H1 (cell line): ENCODE measurements at regions not wholly inside any gene's neighbourhood (a gene's known extent, or its start where the extent isn't known, plus 50 kb on each side); places are given as distances from the start of the nearest gene placed in this dataset.

Source experiments
- CTCF ChIA-PET: fragments of 300-600 bp; sonication (Branson Sonifier 250); formaldehyde crosslinking; loops from one replicate; lab custom pipeline; 2021; ENCODE audit not compliant: partially characterized antibody; lab: Charles Lee
- POLR2A ChIA-PET: fragments of 300-600 bp; sonication (Branson Sonifier 250); formaldehyde crosslinking; loops from one replicate; lab custom pipeline; 2021; ENCODE audit warnings: inconsistent platforms; ENCODE audit not compliant: partially characterized antibody; lab: Charles Lee
- DNase-seq, 2 experiments: peaks; one replicate each; pipeline versions ENCODE4 v3.0.0 to v3.0.0-alpha.2; 2010 to 2022; ENCODE audit warnings: low spot score in 2 of 2, low read depth in 1 of 2, mixed read lengths in 1 of 2
- FAIRE-seq: peaks from 2 replicates; lab custom pipeline; 2011; peaks lifted over from hg19 to GRCh38; lab: Jason Lieb, UNC
- H2AFZ ChIP-seq: 2 replicates; pipeline ENCODE4 v1.8.1; 2012; ENCODE audit warnings: low read length, inconsistent platforms
- H2AK5ac ChIP-seq: 2 replicates; pipeline ENCODE4 v1.6.1; 2013; ENCODE audit warnings: low read depth, low read length
- H2BK120ac ChIP-seq: replicated peaks from 2 replicates; pipeline ENCODE3; 2013; ENCODE audit warnings: low read depth, low read length, inconsistent platforms
- H2BK12ac ChIP-seq: 2 replicates; pipeline ENCODE4 v1.6.1; 2013; ENCODE audit warnings: low read depth, low read length
- H2BK15ac ChIP-seq: 2 replicates; pipeline ENCODE4 v1.6.1; 2013; ENCODE audit warnings: low read length
- H2BK20ac ChIP-seq: 2 replicates; pipeline ENCODE4 v1.6.1; 2013; ENCODE audit warnings: low read length
- H2BK5ac ChIP-seq: 2 replicates; pipeline ENCODE4 v1.6.1; 2013; ENCODE audit warnings: low read depth, low read length
- H3K14ac ChIP-seq: 2 replicates; pipeline ENCODE4 v1.6.1; 2013; ENCODE audit warnings: inconsistent platforms; ENCODE audit not compliant: insufficient read length
- H3K18ac ChIP-seq: 2 replicates; pipeline ENCODE4 v1.6.1; 2013; ENCODE audit warnings: low read length; ENCODE audit errors: extremely low read depth
- H3K23ac ChIP-seq: 2 replicates; pipeline ENCODE4 v1.6.1; 2013; ENCODE audit warnings: inconsistent platforms; ENCODE audit not compliant: insufficient read length
- H3K23me2 ChIP-seq: 2 replicates; pipeline ENCODE4 v1.6.1; 2013; ENCODE audit warnings: low read depth, low read length
- H3K27ac ChIP-seq: 2 replicates; pipeline ENCODE4 v1.6.1; 2011; ENCODE audit warnings: low read depth, low read length, inconsistent platforms
- H3K27me3 ChIP-seq, 4 experiments: replicated peaks in 1 of 4; 1 replicate in 1 of 4; 2 replicates in 3 of 4; pipeline versions ENCODE4 v1.6.1 to v1.8.1; 2011 to 2013; ENCODE audit warnings: low read length in 3 of 4, mild to moderate bottlenecking in 3 of 4, inconsistent platforms in 2 of 4, mixed read lengths in 2 of 4, moderate library complexity in 1 of 4; ENCODE audit not compliant: control insufficient read depth in 3 of 4, insufficient read depth in 3 of 4; ENCODE audit errors: extremely low read depth in 1 of 4
- H3K36me3 ChIP-seq, 4 experiments: 2 replicates each; pipeline versions ENCODE4 v1.6.1 to v1.8.1; 2011 to 2013; ENCODE audit warnings: mild to moderate bottlenecking in 4 of 4, low read length in 3 of 4, moderate library complexity in 2 of 4, control low read depth in 1 of 4, inconsistent platforms in 1 of 4; ENCODE audit not compliant: insufficient read depth in 4 of 4, control insufficient read depth in 2 of 4
- H3K4ac ChIP-seq: replicated peaks from 2 replicates; pipeline ENCODE3; 2013; ENCODE audit warnings: low read length, low read depth, mixed read lengths, inconsistent platforms; ENCODE audit not compliant: insufficient read length
- H3K4me1 ChIP-seq, 4 experiments: replicated peaks in 1 of 4; 1 replicate in 1 of 4; 2 replicates in 3 of 4; pipeline versions ENCODE4 v1.6.1 to v1.8.1; 2011 to 2013; ENCODE audit warnings: low read length in 3 of 4, inconsistent platforms in 2 of 4, mixed read lengths in 1 of 4; ENCODE audit not compliant: insufficient read depth in 4 of 4, control insufficient read depth in 3 of 4
- H3K4me2 ChIP-seq, 2 experiments: 2 replicates each; pipeline versions ENCODE4 v1.6.1 to v1.8.1; 2011 to 2013; ENCODE audit warnings: low read depth in 2 of 2, low read length in 2 of 2, control low read depth in 1 of 2, inconsistent platforms in 1 of 2, mild to moderate bottlenecking in 1 of 2; ENCODE audit not compliant: insufficient read depth in 1 of 2
- H3K4me3 ChIP-seq, 4 experiments: fragments of 200-600, 300-600 bp in 1 of 4; sonication (generic), shearing (Covaris generic), sonication (Bioruptor Twin) in 1 of 4; 2 replicates each; pipeline versions ENCODE4 v1.5.1 to v1.8.1; 2011 to 2016; ENCODE audit warnings: low read length in 4 of 4, low read depth in 3 of 4, control low read depth in 2 of 4, inconsistent platforms in 2 of 4, mild to moderate bottlenecking in 2 of 4, mixed read lengths in 1 of 4, moderate library complexity in 1 of 4; ENCODE audit not compliant: insufficient read depth in 2 of 4; ENCODE audit errors: extremely low read depth in 1 of 4
- H3K56ac ChIP-seq: replicated peaks from 2 replicates; pipeline ENCODE3; 2013; ENCODE audit warnings: low read depth, mild to moderate bottlenecking, mixed read lengths, low read length, inconsistent platforms; ENCODE audit not compliant: insufficient read length
- H3K79me1 ChIP-seq: 2 replicates; pipeline ENCODE4 v1.6.1; 2013; ENCODE audit warnings: low read depth, low read length, control low read depth
- H3K79me2 ChIP-seq, 2 experiments: 2 replicates each; pipeline versions ENCODE4 v1.6.1 to v1.8.1; 2012 to 2013; ENCODE audit warnings: low read length in 2 of 2, mild to moderate bottlenecking in 2 of 2, inconsistent platforms in 1 of 2; ENCODE audit not compliant: insufficient read depth in 2 of 2, control insufficient read depth in 1 of 2
- H3K9ac ChIP-seq, 4 experiments: replicated peaks in 1 of 4; 1 replicate in 1 of 4; 2 replicates in 3 of 4; pipeline versions ENCODE4 v1.6.1 to v1.8.1; 2011 to 2013; ENCODE audit warnings: low read depth in 3 of 4, low read length in 3 of 4, control low read depth in 2 of 4, mild to moderate bottlenecking in 2 of 4, moderate library complexity in 2 of 4, inconsistent platforms in 1 of 4; ENCODE audit errors: extremely low read depth in 1 of 4
- H3K9me3 ChIP-seq, 2 experiments: 2 replicates each; pipeline versions ENCODE4 v1.6.1 to v1.8.1; 2012 to 2013; ENCODE audit warnings: mild to moderate bottlenecking in 2 of 2, moderate library complexity in 2 of 2, control low read depth in 1 of 2, inconsistent platforms in 1 of 2, low read depth in 1 of 2, low read length in 1 of 2, mixed read lengths in 1 of 2; ENCODE audit not compliant: insufficient read depth in 2 of 2
- H4K20me1 ChIP-seq, 2 experiments: replicated peaks in 1 of 2; 2 replicates each; pipeline versions ENCODE3 to v1.8.1; 2011 to 2013; ENCODE audit warnings: inconsistent platforms in 2 of 2, low read length in 2 of 2, mild to moderate bottlenecking in 1 of 2; ENCODE audit not compliant: insufficient read depth in 2 of 2, control insufficient read depth in 1 of 2
- H4K5ac ChIP-seq: 2 replicates; pipeline ENCODE4 v1.6.1; 2013; ENCODE audit warnings: low read length, low read depth, mixed read lengths, inconsistent platforms; ENCODE audit not compliant: insufficient read length
- H4K8ac ChIP-seq: 2 replicates; pipeline ENCODE4 v1.8.0; 2013; ENCODE audit warnings: mild to moderate bottlenecking, moderate library complexity, low read length, inconsistent platforms; ENCODE audit not compliant: insufficient read depth; ENCODE audit errors: extremely low read depth
- H4K91ac ChIP-seq: replicated peaks from 2 replicates; pipeline ENCODE3; 2013; ENCODE audit warnings: low read length, mixed read lengths, inconsistent platforms; ENCODE audit not compliant: insufficient read length
- CREB1 ChIP-seq: IDR thresholded peaks from 2 replicates; pipeline ENCODE4 v1.6.1; 2012; ENCODE audit warnings: inconsistent platforms
- CTCF ChIP-seq, 3 experiments: IDR thresholded peaks; 1 replicate in 2 of 3; 2 replicates in 1 of 3; pipeline versions ENCODE4 v1.5.1 to v1.6.1; 2011; ENCODE audit warnings: low read length in 3 of 3, mild to moderate bottlenecking in 3 of 3, inconsistent platforms in 2 of 3, low read depth in 1 of 3, moderate library complexity in 1 of 3; ENCODE audit not compliant: insufficient read depth in 1 of 3; ENCODE audit errors: control extremely low read depth in 1 of 3
- E2F6 ChIP-seq: IDR thresholded peaks from 2 replicates; pipeline ENCODE4 v1.6.1; 2012; ENCODE audit warnings: inconsistent platforms
- GTF2F1 ChIP-seq: IDR thresholded peaks from 2 replicates; pipeline ENCODE4 v1.6.1; 2012; ENCODE audit warnings: low read depth, low read length, improper control_type of control experiment, borderline replicate concordance
- HDAC2 ChIP-seq, 2 experiments: fragments of 300-600 bp in 1 of 2; sonication (generic) in 1 of 2; IDR thresholded peaks; 2 replicates each; pipeline ENCODE4 v1.6.1; 2011 to 2012; ENCODE audit warnings: low read depth in 2 of 2, low read length in 2 of 2, mild to moderate bottlenecking in 2 of 2, moderate library complexity in 2 of 2, borderline replicate concordance in 1 of 2, inconsistent platforms in 1 of 2
- MAX ChIP-seq: IDR thresholded peaks from 2 replicates; pipeline ENCODE4 v1.6.1; 2012; ENCODE audit warnings: inconsistent platforms
- RXRA ChIP-seq: IDR thresholded peaks from 2 replicates; pipeline ENCODE4 v1.6.1; 2011; ENCODE audit warnings: low read depth, mild to moderate bottlenecking, low read length, moderate library complexity; ENCODE audit not compliant: insufficient read depth
- SP1 ChIP-seq: IDR thresholded peaks from 2 replicates; pipeline ENCODE4 v1.6.1; 2011; ENCODE audit warnings: low read depth, low read length
- SP4 ChIP-seq: IDR thresholded peaks from 2 replicates; pipeline ENCODE4 v1.6.1; 2012; ENCODE audit warnings: low read length, inconsistent platforms
- SUZ12 ChIP-seq: fragments of 200-600 bp; sonication (generic); IDR thresholded peaks from 2 replicates; pipeline ENCODE4 v1.6.1; 2012; ENCODE audit warnings: mild to moderate bottlenecking, inconsistent platforms, low read length, moderate library complexity, mixed read lengths
- WGBS, 2 experiments: shearing (Covaris generic) in 1 of 2; methylation state at CpG; one replicate each; pipeline versions ENCODE4 v1.1.6 to v1.1.7; 2013 to 2015; ENCODE audit warnings: low lambda C conversion rate in 2 of 2, mixed read lengths in 2 of 2, inconsistent platforms in 1 of 2, low coverage in 1 of 2, missing lambda C conversion rate in 1 of 2; ENCODE audit not compliant: insufficient replicate concordance in 2 of 2, insufficient coverage in 1 of 2, insufficient read length in 1 of 2; ENCODE audit errors: extremely low coverage in 1 of 2, missing lambda C conversion rate in 1 of 2; 5-methylcytosine and 5-hydroxymethylcytosine counted together

- H2AK5ac ChIP-seq = no peak overlapping the region
- no peaks in the 10 kb centered on the region for H3K9me3 ChIP-seq
- H4K20me1 ChIP-seq = no peaks in the 10 kb centered on the region
- H2AFZ ChIP-seq = no peak overlapping the region
- H2BK120ac ChIP-seq = no peak overlapping the region
- no peak overlapping the region for H2BK15ac ChIP-seq
- H4K5ac ChIP-seq = no peak overlapping the region
- no peak overlapping the region for H2BK5ac ChIP-seq
- CTCF ChIA-PET = no interaction called here
- no peak overlapping the region for H3K56ac ChIP-seq
- no peaks in the 10 kb centered on the region for H3K4me1 ChIP-seq
- no peak overlapping the region for H4K8ac ChIP-seq
- no peaks in the 10 kb centered on the region for H3K23me2 ChIP-seq
- no peak overlapping the region for H3K14ac ChIP-seq
- POLR2A ChIA-PET = no interaction called here
- H3K9ac ChIP-seq = no peak overlapping the region
- no peak overlapping the region for H2BK20ac ChIP-seq
- H3K79me1 ChIP-seq = no peaks in the 10 kb centered on the region
- DNase-seq = no peak
- H3K27ac ChIP-seq = no peak overlapping the region
- 94% methylated on average over 2 of the region's 2 CpGs; no CpG with 5 or more reads in 1 of the 2 experiments for WGBS, 2 experiments
- H3K27me3 ChIP-seq = no peaks in the 10 kb centered on the region
- H3K4ac ChIP-seq = no peak overlapping the region
- H3K23ac ChIP-seq = no peak overlapping the region
- no peak overlapping the region for H2BK12ac ChIP-seq
- no peaks in the 10 kb centered on the region for H3K79me2 ChIP-seq
- no peaks in the 10 kb centered on the region for H3K36me3 ChIP-seq
- FAIRE-seq = no peak
- no peak overlapping the region for H3K18ac ChIP-seq
- H3K4me2 ChIP-seq = no peak overlapping the region
- no peak overlapping the region for H4K91ac ChIP-seq
- no peak overlapping the region for H3K4me3 ChIP-seq
- TF ChIP-seq SUZ12 = no peak
- TF ChIP-seq HDAC2 (IDR thresholded peaks at IDR 0.05; ENCODE audit: borderline replicate concordance in 1 of 2, low read depth in 2 of 2, low read length in 2 of 2) = no peak
- no peak for TF ChIP-seq MAX
- no peak for TF ChIP-seq CREB1
- TF ChIP-seq GTF2F1 = no peak
- TF ChIP-seq RXRA = no peak
- TF ChIP-seq SP4 = no peak
- no peak for TF ChIP-seq CTCF (IDR thresholded peaks at IDR 0.05; ENCODE audit: control extremely low read depth in 1 of 3, insufficient read depth in 1 of 3, low read depth in 1 of 3, low read length in 3 of 3)
- no peak for TF ChIP-seq SP1
- TF ChIP-seq E2F6 = no peak
These were observed 208.2 kb upstream of the CHAC2 start for GRCh38 chr2:53559302-53559966.
